PFSK-1 (cell line): ENCODE measurements at regions not wholly inside any gene's neighbourhood (a gene's known extent, or its start where the extent isn't known, plus 50 kb on each side); places are given as distances from the start of the nearest gene placed in this dataset.

Experiments
- FOXP2 ChIP-seq: optimal IDR thresholded peaks from 2 replicates; pipeline ENCODE3; 2011; ENCODE audit warnings: borderline replicate concordance, control low read depth, inconsistent platforms; ENCODE audit not compliant: insufficient read depth; ENCODE audit errors: extremely low read length, extremely low read depth
- POLR2AphosphoS5 ChIP-seq: IDR thresholded peaks from 2 replicates; pipeline ENCODE4 v1.6.1; 2012; ENCODE audit warnings: low read depth, mild to moderate bottlenecking, control low read depth, low read length, moderate library complexity
- SIN3A ChIP-seq: IDR thresholded peaks from 2 replicates; pipeline ENCODE4 v1.6.1; 2012; ENCODE audit warnings: mild to moderate bottlenecking, low read length, moderate library complexity, borderline replicate concordance; ENCODE audit not compliant: insufficient read depth
- TAF1 ChIP-seq: IDR thresholded peaks from 2 replicates; pipeline ENCODE4 v1.6.1; 2012; ENCODE audit warnings: low read length, control low read depth, borderline replicate concordance; ENCODE audit not compliant: insufficient read depth
- TF ChIP-seq, protein P1 (sequence below), 2 experiments: IDR thresholded peaks; 2 replicates each; pipeline versions ENCODE4 v1.6.1 to v1.8.0; 2011 to 2012; ENCODE audit warnings: low read depth in 2 of 2, low read length in 2 of 2, control low read depth in 1 of 2, inconsistent platforms in 1 of 2, mild to moderate bottlenecking in 1 of 2, moderate library complexity in 1 of 2; ENCODE audit not compliant: insufficient read depth in 1 of 2

- TF ChIP-seq, protein P1, sequence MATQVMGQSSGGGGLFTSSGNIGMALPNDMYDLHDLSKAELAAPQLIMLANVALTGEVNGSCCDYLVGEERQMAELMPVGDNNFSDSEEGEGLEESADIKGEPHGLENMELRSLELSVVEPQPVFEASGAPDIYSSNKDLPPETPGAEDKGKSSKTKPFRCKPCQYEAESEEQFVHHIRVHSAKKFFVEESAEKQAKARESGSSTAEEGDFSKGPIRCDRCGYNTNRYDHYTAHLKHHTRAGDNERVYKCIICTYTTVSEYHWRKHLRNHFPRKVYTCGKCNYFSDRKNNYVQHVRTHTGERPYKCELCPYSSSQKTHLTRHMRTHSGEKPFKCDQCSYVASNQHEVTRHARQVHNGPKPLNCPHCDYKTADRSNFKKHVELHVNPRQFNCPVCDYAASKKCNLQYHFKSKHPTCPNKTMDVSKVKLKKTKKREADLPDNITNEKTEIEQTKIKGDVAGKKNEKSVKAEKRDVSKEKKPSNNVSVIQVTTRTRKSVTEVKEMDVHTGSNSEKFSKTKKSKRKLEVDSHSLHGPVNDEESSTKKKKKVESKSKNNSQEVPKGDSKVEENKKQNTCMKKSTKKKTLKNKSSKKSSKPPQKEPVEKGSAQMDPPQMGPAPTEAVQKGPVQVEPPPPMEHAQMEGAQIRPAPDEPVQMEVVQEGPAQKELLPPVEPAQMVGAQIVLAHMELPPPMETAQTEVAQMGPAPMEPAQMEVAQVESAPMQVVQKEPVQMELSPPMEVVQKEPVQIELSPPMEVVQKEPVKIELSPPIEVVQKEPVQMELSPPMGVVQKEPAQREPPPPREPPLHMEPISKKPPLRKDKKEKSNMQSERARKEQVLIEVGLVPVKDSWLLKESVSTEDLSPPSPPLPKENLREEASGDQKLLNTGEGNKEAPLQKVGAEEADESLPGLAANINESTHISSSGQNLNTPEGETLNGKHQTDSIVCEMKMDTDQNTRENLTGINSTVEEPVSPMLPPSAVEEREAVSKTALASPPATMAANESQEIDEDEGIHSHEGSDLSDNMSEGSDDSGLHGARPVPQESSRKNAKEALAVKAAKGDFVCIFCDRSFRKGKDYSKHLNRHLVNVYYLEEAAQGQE (IDR thresholded peaks at IDR 0.05; ENCODE audit: insufficient read depth in 1 of 2, low read depth in 2 of 2, low read length in 2 of 2) = no peak
- TF ChIP-seq POLR2AphosphoS5 (no peak), SIN3A (no peak), TAF1 (no peak), FOXP2 (no peak)
These were observed 1050.0 kb upstream of the INTU start for GRCh38 chr4:126582737-126583136.
